H1 (cell line): ENCODE measurements at regions not wholly inside any gene's neighbourhood (a gene's known extent, or its start where the extent isn't known, plus 50 kb on each side); places are given as distances from the start of the nearest gene placed in this dataset.

Experiments used
- CHD7 ChIP-seq: fragments of 300-600 bp; sonication (generic); IDR thresholded peaks from 2 replicates; pipeline ENCODE4 v1.7.1; 2012; ENCODE audit warnings: low read length, moderate library complexity, mild to moderate bottlenecking, inconsistent platforms; ENCODE audit not compliant: insufficient replicate concordance

DNA sequence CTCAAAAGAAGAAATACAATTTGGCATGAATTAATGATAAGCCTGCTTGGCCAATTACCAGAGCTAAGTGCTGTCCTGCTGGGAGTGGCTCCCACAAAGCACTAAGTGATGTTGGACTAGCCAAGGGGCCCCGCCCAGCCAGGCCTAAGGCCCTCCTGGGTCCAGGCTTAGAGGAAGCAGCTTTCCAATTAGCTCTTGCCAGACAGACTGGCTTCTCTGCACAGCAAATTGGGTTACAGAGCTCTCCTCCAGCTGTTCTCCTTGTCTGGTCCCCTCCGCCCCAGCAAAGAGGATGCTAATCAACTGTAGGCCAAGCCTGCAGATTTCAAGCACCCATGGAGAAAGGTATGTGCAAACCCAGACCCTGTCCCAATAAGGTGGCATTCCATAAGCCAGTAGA lies 151.9 kb downstream of the DMRTA2 start (continued):
- TF ChIP-seq CHD7: no peak
